ENCODE measurements at regions not wholly inside any gene's neighbourhood (a gene's known extent, or its start where the extent isn't known, plus 50 kb on each side); places are given as distances from the start of the nearest gene placed in this dataset.

DNA sequence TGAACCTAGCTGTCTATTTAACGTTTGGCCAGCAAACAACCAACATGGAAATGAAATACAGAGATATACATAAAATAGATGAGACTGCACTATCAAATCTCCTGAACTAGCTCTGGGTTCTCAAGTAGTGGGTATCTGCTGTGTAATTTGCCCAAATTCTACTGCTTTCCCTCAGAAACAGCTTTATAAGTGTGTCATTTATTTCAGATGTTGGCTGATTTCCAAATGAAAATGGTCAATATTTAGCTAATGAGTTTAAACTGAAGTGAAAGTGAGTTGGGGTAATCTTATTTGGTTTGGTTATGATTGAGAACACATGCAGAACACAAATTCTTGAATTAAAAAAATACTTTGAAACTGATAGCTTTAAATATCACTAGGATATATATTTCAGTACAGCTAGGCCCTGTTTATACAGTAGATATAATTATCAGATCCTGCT, 601.7 kb upstream of the CXADR start:
- Mint-ChIP-seq H3K27ac (ENCODE audit: unreplicated experiment) (no peak overlapping the region), H3K4me3 (ENCODE audit: unreplicated experiment) (no peak overlapping the region)

DNA sequence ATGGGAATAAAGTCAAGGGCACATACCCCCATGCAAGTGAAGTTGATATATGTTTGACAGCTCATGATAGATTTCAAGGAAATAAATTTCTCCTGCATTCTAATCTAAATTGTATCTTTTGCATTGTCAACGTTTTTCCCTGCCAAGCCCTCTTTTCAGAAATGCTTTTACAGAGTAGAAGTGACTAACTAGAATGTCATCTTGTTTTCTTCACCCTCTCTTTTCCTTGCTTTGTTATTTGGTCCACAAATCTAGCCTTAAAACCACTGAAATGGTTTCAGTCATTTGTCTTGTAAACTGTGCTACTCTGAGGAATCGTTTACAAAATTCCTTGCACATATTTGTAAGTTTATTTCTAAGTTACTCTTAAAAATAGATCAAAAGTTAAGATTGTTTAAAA, 600.8 kb upstream of the CXADR start:
- no peak overlapping the region for H3K27ac Mint-ChIP-seq (ENCODE audit: unreplicated experiment)
- no peaks in the 10 kb centered on the region for H3K9me3 Mint-ChIP-seq (ENCODE audit: low read depth)
- no peak for DNase-seq (ENCODE audit: low spot score)
- H3K36me3 Mint-ChIP-seq (ENCODE audit: low read depth) = no peaks in the 10 kb centered on the region
- no peak overlapping the region for H3K4me3 Mint-ChIP-seq (ENCODE audit: unreplicated experiment)
- TF ChIP-seq, protein P1, sequence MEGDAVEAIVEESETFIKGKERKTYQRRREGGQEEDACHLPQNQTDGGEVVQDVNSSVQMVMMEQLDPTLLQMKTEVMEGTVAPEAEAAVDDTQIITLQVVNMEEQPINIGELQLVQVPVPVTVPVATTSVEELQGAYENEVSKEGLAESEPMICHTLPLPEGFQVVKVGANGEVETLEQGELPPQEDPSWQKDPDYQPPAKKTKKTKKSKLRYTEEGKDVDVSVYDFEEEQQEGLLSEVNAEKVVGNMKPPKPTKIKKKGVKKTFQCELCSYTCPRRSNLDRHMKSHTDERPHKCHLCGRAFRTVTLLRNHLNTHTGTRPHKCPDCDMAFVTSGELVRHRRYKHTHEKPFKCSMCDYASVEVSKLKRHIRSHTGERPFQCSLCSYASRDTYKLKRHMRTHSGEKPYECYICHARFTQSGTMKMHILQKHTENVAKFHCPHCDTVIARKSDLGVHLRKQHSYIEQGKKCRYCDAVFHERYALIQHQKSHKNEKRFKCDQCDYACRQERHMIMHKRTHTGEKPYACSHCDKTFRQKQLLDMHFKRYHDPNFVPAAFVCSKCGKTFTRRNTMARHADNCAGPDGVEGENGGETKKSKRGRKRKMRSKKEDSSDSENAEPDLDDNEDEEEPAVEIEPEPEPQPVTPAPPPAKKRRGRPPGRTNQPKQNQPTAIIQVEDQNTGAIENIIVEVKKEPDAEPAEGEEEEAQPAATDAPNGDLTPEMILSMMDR (IDR thresholded peaks at IDR 0.05) = no peak
- peaks cover 18% of the 10 kb centered on the region for H3K4me1 Mint-ChIP-seq (ENCODE audit: low read depth)
- no peaks in the 10 kb centered on the region for H3K27me3 Mint-ChIP-seq (ENCODE audit: low read depth)

More for the DNA sequence above, 601.7 kb upstream of the CXADR start:
- Mint-ChIP-seq H3K4me1 (ENCODE audit: low read depth) (peaks cover 18% of the 10 kb centered on the region), H3K36me3 (ENCODE audit: low read depth) (no peaks in the 10 kb centered on the region), H3K27me3 (ENCODE audit: low read depth) (no peaks in the 10 kb centered on the region), H3K9me3 (ENCODE audit: low read depth) (no peaks in the 10 kb centered on the region)
- DNase-seq (ENCODE audit: low spot score) = no peak
- TF ChIP-seq, protein P1 (IDR thresholded peaks at IDR 0.05) = no peak

DNA sequence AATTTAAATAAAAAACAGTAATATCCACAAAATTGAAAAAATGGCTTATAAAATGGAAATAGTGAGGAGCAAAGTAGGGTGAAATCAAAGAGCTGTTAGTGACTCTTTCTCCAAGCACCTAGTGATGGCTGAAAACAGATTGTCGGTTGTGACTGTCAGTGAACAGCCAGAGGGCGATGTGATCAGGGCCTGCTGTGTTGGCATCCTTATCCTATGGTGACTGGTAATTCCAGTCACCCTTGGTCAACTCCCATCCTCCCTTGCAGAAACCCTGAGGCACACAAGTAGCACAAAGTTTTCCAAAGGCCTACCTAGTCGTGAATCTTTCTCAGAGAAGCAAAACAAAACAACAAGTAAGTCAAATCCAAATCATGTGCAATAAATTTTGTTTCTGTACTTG, 599.8 kb upstream of the CXADR start:
- Mint-ChIP-seq H3K4me3 (ENCODE audit: unreplicated experiment) (no peak overlapping the region), H3K9me3 (ENCODE audit: low read depth) (no peaks in the 10 kb centered on the region), H3K4me1 (ENCODE audit: low read depth) (peaks cover 18% of the 10 kb centered on the region), H3K27ac (ENCODE audit: unreplicated experiment) (no peak overlapping the region), H3K27me3 (ENCODE audit: low read depth) (no peaks in the 10 kb centered on the region), H3K36me3 (ENCODE audit: low read depth) (no peaks in the 10 kb centered on the region)
- no peak for DNase-seq (ENCODE audit: low spot score)
- TF ChIP-seq, protein P1 (IDR thresholded peaks at IDR 0.05) = peak; percentile 24

DNA sequence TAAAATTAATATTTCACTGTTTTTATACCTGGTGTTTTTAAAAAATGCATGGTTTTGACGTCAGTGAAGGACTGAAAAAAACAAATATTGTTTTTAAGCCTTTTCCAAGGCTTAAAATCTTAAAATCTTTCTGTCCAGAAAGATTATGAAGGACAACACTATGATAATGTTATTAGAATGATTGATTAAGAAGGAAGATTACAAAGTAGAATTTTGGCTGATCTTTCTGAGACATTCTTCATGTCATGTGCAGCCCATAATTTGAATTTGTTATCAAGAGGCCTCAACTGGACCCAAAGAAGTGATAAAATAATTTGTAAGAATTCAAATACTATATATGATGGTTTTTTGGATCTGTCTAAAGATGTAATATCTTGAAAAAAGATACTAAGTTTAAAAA, 584.4 kb upstream of the CXADR start:
- H3K36me3 Mint-ChIP-seq (ENCODE audit: low read depth) = no peaks in the 10 kb centered on the region
- H3K4me1 Mint-ChIP-seq (ENCODE audit: low read depth) = no peaks in the 10 kb centered on the region
- H3K27me3 Mint-ChIP-seq (ENCODE audit: low read depth) = no peaks in the 10 kb centered on the region
- H3K4me3 Mint-ChIP-seq (ENCODE audit: unreplicated experiment) = no peak overlapping the region
- H3K27ac Mint-ChIP-seq (ENCODE audit: unreplicated experiment) = no peak overlapping the region
- DNase-seq (ENCODE audit: low spot score) = no peak
- no peaks in the 10 kb centered on the region for H3K9me3 Mint-ChIP-seq (ENCODE audit: low read depth)
- TF ChIP-seq, protein P1 (IDR thresholded peaks at IDR 0.05) = no peak

DNA sequence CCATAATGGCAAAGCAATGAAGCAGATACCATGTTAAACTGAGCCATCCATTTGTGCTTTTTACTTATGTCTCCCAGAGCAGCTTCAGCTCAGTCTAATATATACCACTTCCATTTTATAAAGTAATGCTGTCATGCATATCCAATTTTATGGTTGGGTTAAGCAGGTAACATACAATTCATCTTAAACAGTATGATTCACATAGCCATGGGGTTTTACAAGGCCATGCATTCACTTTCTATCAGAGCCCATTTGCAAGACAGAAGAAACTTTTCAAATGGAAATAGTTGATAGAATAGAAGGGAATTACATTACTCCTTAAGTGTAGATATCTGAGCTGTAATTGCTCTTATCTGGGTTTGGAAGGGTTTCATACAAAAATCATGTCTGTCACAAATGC, 580.5 kb upstream of the CXADR start:
- TF ChIP-seq, protein P1 (IDR thresholded peaks at IDR 0.05) = no peak
- no peak overlapping the region for H3K27ac Mint-ChIP-seq (ENCODE audit: unreplicated experiment)
- no peaks in the 10 kb centered on the region for H3K4me1 Mint-ChIP-seq (ENCODE audit: low read depth)
- DNase-seq (ENCODE audit: low spot score) = no peak
- H3K9me3 Mint-ChIP-seq (ENCODE audit: low read depth) = no peaks in the 10 kb centered on the region
- H3K36me3 Mint-ChIP-seq (ENCODE audit: low read depth) = no peaks in the 10 kb centered on the region
- H3K27me3 Mint-ChIP-seq (ENCODE audit: low read depth) = no peaks in the 10 kb centered on the region
- no peak overlapping the region for H3K4me3 Mint-ChIP-seq (ENCODE audit: unreplicated experiment)

Data from chondrocyte (in vitro differentiated cells).